ENCODE measurements at regions not wholly inside any gene's neighbourhood (a gene's known extent, or its start where the extent isn't known, plus 50 kb on each side); places are given as distances from the start of the nearest gene placed in this dataset.

DNA sequence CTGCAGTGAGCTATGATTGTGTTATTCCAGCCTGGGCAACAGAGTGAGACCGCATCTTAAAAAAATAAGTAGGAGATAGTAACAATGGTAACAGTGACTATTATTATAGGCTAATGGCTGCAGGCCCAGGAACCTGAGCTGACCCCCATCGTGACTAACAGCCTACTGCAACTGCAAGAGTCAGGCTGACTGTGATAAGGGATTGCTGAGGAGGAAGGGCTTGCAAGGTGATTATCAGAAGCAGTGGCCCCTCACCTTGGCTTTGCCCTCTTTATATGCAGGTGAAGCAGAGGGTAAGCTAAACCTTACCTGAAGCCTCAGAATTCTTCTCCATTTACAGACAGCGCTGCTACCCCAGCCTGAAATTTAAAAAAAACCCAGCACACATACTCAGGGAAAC, 83.9 kb upstream of the SDK1 start:
- FAIRE-seq (no peak), DNase-seq (ENCODE audit: low spot score in 2 of 2) (no peak)

- no peak for FAIRE-seq
Observed at GRCh38 chr7:3218411-3219225, 82.4 kb upstream of the SDK1 start.

DNA sequence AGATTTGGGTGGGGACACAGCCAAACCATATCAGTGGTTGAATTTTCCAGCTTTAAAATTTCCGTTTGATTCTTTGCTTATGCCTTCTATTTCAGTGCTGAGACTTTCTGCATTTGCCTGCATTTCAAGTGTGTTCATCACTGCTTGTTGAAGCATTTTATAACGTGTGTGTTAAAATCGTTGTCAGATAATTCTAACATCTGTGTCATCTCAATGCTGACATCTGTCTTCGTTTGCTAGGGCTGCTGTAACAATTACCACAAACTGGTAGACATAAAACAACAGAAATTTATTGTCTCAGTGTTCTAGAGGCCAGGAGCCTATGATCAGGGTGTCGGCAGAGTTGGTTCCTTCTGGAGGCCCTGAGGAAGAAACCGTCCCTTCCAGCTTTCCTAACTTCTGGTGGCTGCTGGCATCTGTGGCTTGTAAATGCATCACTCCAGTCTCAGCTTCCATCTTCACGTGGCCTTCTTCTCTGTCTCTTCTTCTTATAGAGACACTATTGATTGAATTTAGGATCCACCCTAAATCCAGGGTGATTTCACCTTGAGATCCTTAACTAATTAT, 71.1 kb upstream of the SDK1 start:
- DNase-seq (ENCODE audit: low spot score in 2 of 2), result no peak
- FAIRE-seq, result no peak

More at GRCh38 chr7:3218411-3219225, 82.4 kb upstream of the SDK1 start:
- no peak for DNase-seq (ENCODE audit: low spot score in 2 of 2)

GRCh38 chr7:3230908-3231307, 70.1 kb upstream of the SDK1 start:
- no peak for DNase-seq (ENCODE audit: low spot score in 2 of 2)
- no peak for FAIRE-seq

GRCh38 chr7:3232228-3232627, 68.8 kb upstream of the SDK1 start:
- DNase-seq (ENCODE audit: low spot score in 2 of 2), result no peak

DNA sequence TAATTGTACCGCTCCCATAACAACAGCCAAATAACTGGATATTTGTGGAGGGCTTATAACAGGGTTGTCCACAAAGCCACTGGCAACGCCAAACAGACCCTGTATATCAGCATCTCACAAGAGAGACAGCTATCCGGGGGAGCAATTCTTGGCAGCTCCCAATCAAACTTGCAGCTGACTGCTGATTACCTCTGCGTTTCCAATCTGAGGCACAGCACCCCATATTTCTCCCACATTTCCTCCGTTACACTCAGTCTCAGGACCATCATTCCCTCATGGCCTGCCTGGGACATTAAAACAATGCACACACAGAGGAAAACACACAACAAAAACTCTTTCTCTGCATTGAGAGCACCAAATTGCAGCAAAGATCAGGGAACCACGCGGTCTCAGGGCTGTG, 67.8 kb upstream of the SDK1 start:
- FAIRE-seq (no peak), DNase-seq (ENCODE audit: low spot score in 2 of 2) (no peak)

More at GRCh38 chr7:3232228-3232627, 68.8 kb upstream of the SDK1 start:
- no peak for FAIRE-seq

DNA sequence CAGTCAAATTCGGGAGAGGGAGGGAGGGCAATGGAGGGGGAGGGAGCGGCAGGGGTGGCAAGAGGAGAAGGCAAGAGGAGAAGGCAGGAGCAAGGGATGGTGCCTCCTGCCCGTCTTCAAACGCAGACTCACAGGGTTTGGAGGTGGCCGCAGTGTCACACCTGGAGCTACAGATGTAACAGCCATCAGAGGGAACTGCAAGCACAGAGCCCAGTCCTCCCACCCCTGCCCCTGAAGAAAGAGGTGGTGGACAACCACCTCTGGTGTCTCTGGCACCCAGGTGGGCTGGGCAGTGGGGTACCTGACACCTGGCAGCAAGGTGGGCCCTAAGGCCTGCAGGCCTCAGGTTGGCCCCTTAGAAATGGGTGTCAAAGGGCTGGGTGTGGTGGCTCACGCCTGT, 67.0 kb upstream of the SDK1 start:
- no peak for FAIRE-seq

DNA sequence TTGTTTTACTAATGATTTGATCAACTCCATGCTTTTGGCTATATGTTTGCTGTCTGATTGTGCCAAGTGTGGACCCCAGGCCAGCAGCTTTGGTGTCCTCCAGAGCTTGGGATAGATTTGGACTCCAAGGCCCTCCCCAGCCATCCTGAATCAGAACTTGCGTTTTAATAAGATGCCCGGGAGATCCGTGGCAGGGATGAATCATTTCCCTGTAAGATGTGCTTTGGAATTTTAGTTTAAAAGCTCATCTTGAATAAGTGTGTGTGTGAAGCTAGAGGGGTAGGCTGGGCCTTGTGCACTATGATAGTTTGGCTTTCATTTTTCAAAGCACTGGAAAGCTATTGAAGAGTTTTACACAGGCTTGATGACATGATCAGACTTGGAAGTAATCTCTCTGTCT, 66.2 kb upstream of the SDK1 start:
- DNase-seq (ENCODE audit: low spot score in 2 of 2) (no peak), FAIRE-seq (no peak)

More for the DNA sequence above, 67.0 kb upstream of the SDK1 start:
- no peak for DNase-seq (ENCODE audit: low spot score in 2 of 2)

DNA sequence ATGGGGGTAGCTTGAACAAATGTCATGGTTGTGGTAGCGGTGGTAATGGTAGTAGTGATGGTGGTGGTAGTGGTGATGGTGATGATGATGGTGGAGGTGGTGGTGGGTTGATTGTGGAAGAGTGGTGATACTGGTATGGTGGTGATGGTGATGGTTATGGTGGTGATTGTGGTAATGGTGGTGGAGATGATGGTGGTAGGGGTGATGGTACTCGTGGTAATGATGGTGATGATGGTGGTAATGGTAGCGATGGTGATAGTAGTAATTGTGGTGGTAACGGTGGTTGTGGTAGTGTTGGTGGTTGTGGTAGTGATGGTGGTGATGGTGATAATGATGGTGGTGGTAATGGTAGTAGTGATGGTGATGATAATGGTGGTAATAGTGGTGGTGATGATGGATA, 65.7 kb upstream of the SDK1 start:
- no peak for DNase-seq (ENCODE audit: low spot score in 2 of 2)
- no peak for FAIRE-seq

DNA sequence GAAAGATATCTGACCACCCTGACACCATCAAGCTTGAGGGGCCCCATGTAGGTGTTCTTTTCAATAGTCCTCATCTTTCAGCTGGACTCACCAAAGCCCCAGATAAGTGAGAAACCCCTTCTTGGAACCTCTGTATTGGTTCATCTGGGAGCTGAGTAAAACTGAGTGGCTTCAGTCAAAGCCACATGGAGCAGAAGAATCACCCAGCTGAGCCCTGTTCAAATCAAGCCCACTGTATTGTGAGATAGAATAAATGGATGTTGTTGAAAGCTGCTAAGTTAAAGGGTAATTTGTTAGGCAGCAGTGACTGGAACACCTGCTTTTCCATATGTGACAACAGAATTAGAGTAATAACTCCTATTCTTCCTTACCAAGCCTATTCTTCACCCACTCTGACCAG, 64.8 kb upstream of the SDK1 start:
- no peak for DNase-seq (ENCODE audit: low spot score in 2 of 2)
- no peak for FAIRE-seq

DNA sequence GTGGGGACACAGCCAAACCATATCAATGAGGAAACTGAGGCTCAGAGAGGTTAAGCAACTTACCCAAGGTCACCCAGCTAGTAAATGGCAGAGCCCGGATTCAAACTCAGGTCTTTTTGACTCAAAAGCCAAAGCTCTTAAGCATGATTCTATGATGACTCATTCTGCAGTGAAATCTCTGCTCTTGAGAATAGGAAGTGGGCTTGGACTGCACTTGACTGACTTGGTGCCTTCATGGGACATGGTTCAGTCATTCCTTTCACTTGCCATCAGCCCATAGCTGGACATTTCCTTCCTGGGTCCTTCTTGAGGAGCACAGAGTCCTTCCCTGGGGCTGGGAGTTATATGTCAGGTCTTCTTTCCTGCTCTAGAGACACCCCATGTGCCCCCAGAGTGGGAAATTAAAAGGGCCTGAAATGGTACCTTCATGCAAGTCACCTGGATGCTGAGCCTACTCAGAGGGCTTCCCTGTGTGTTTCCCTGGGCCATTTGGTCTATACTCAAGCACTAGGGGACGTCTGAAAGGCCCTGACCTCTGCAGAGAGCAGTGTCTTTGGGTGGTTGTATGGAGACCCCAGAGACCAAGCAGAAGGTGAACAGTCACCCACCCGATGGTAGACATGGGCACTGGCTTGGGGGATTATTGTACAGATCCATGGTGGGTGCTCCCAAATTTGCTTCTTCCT, 62.4 kb upstream of the SDK1 start:
- DNase-seq (ENCODE audit: low spot score in 2 of 2) (no peak), FAIRE-seq (no peak)

GRCh38 chr7:3239291-3239691, 61.8 kb upstream of the SDK1 start:
- FAIRE-seq (no peak), DNase-seq (ENCODE audit: low spot score in 2 of 2) (no peak)

DNA sequence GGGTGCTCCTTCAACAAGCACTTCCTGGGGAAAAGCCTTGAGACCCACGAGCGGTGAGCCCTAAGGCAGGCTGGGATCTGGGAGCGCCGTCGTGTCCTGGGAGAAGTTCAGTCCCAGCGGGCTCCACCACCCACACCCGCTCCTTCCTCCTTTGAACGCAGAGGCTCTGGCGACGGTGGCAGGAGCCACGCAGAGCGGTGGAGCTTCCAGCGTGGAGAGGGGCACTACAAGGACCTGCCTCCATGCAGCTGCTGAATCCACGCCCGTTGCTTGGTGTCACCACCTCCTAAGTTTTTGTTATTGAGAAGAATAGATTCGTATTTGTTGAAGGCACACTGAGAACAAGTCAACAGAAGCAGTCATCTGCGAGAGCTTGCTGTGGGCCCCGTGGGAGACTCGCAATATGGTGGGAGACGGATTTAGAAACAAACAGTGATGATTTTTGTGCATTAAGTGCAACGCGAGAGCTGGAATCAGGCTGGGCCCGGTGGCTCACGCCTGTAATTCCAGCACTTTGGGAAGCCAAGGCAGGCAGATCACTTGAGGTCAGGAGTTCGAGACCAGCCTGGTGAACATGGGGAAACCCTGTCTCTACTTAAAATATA, 60.1 kb upstream of the SDK1 start:
- no peak for DNase-seq (ENCODE audit: low spot score in 2 of 2)
- no peak for FAIRE-seq

GRCh38 chr7:3241686-3242258, 59.3 kb upstream of the SDK1 start:
- FAIRE-seq (no peak), DNase-seq (ENCODE audit: low spot score in 2 of 2) (no peak)

DNA sequence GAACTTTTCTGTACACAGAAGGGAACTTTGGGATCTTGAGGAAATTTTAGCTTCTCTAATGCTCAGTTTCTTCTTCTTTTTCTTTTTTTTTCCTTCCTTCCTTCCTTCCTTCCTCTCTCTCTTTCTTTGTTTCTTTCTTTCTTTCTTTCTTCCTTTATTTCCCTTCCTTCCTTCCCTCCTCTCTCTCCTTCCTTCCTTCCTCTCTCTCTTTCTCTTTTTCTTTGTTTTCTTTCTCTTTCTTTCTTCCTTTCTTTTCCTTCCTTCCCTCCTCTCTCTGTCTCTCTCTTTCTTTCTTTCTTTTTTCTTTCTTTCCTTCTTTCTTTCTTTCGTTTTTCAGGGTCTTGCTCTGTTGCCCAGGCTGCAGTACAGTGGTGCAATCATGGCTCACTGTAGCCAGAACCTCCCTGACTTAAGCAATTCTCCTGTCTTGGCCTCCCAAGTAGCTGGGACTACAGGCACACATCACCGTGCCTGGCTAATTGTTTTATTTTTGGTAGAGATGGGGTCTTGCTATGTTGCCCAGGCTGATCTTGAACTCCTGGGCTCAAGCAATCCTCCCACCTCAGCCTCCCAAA, 58.6 kb upstream of the SDK1 start:
- no peak for DNase-seq (ENCODE audit: low spot score in 2 of 2)
- no peak for FAIRE-seq

- FAIRE-seq, result no peak
- no peak for DNase-seq (ENCODE audit: low spot score in 2 of 2)
Observed at GRCh38 chr7:3243256-3243655, 57.8 kb upstream of the SDK1 start.

- DNase-seq (ENCODE audit: low spot score in 2 of 2), result no peak
- FAIRE-seq, result no peak
Observed at GRCh38 chr7:3243680-3244079, 57.4 kb upstream of the SDK1 start.

DNA sequence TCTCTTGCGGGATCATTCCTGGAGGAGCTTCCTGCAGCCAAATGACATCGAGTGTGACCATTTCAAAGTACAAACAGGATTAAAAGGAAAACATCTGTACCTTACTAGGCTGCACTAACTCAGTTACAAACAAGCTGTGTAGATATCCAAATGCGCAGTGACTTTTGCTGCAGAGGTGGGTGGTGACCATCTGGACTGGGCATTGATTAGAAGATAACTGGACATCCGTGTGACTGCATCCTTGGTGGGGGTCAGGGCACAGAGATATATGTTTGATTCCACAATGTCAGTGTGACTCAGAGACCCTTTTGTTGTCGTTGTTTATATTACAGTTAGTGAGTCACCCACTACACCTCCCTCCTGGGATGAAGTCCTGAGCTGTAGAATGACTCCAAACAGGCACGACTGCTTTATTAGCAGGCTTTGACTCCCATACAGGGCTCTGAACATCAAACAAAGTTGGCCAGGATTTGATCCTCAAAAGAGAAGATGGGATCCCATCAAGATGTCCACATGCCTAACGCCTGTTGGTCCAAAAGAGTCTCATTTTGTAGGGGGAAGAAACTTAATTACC, 56.7 kb upstream of the SDK1 start:
- DNase-seq (ENCODE audit: low spot score in 2 of 2), result no peak

DNA sequence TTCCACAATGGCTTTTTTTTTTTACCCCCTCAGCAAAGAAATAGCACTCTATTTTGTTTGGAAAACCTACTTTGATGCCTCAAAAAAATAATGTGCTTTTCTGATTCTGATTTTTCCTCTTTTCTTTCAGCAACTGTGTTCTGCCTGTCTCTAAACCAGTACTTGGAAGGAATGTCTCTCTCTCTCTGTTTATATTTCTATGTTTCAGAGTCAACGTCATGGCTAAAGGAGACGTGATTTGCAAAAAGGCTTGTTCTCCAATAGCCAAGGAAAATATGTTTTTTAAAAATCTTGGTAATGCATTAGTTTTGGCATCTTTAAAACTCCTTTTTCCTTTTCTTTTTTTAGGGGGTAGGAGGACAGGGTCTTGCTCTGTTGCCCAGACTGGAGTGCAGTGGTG, 56.0 kb upstream of the SDK1 start:
- FAIRE-seq, result no peak

More for the DNA sequence above, 56.7 kb upstream of the SDK1 start:
- FAIRE-seq, result no peak

GRCh38 chr7:3245721-3246120, 55.3 kb upstream of the SDK1 start:
- DNase-seq (ENCODE audit: low spot score in 2 of 2) (no peak), FAIRE-seq (no peak)

More for the DNA sequence above, 56.0 kb upstream of the SDK1 start:
- DNase-seq (ENCODE audit: low spot score in 2 of 2), result no peak
